ENCODE measurements at regions not wholly inside any gene's neighbourhood (a gene's known extent, or its start where the extent isn't known, plus 50 kb on each side); places are given as distances from the start of the nearest gene placed in this dataset.

- TF ChIP-seq, protein P1, sequence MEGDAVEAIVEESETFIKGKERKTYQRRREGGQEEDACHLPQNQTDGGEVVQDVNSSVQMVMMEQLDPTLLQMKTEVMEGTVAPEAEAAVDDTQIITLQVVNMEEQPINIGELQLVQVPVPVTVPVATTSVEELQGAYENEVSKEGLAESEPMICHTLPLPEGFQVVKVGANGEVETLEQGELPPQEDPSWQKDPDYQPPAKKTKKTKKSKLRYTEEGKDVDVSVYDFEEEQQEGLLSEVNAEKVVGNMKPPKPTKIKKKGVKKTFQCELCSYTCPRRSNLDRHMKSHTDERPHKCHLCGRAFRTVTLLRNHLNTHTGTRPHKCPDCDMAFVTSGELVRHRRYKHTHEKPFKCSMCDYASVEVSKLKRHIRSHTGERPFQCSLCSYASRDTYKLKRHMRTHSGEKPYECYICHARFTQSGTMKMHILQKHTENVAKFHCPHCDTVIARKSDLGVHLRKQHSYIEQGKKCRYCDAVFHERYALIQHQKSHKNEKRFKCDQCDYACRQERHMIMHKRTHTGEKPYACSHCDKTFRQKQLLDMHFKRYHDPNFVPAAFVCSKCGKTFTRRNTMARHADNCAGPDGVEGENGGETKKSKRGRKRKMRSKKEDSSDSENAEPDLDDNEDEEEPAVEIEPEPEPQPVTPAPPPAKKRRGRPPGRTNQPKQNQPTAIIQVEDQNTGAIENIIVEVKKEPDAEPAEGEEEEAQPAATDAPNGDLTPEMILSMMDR (conservative IDR thresholded peaks at IDR 0.05; ENCODE audit: low read depth, low read length), result no peak
- TF ChIP-seq EZH2 (IDR thresholded peaks at IDR 0.05; ENCODE audit: low read length, unreplicated experiment), result no peak
- no peak for TF ChIP-seq EZH2phosphoT487 (IDR thresholded peaks at IDR 0.05; ENCODE audit: borderline replicate concordance, low read length)
These were observed 197.7 kb upstream of the CDH5 start for GRCh38 chr16:66168777-66169176.
